ENCODE measurements at regions not wholly inside any gene's neighbourhood (a gene's known extent, or its start where the extent isn't known, plus 50 kb on each side); places are given as distances from the start of the nearest gene placed in this dataset.

DNA sequence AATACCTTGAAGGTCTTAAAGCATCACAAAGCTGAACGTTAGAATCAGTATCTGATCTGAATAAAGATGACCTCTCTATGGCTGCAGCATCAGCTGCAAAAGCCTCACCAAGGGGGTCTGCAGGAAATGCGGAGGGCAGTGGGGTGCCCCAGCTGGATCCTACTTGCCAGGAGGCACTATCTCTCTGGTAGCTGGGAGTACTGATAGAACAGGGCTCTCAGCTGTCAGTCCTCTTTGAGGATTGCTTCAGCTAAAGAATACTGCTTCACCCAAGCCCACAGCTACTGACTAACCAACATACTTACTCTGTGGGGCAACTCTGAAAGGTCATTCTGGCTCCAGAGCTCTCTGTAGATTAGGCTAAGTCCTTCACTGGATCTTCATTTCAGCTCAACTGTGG lies 112.5 kb upstream of the ZFP42 start:
- TF ChIP-seq EZH2 (IDR thresholded peaks at IDR 0.05; ENCODE audit: borderline replicate concordance, low read length) (no peak), CTCF (conservative IDR thresholded peaks at IDR 0.05 in 1 of 2, IDR thresholded peaks at IDR 0.05 in 1 of 2; ENCODE audit: extremely low read depth in 1 of 2, insufficient read depth in 1 of 2, low read depth in 1 of 2, low read length in 2 of 2) (no peak)

Data from mammary epithelial cell (primary cell).